Testis (tissue), 2 donors: ENCODE measurements at regions not wholly inside any gene's neighbourhood (a gene's known extent, or its start where the extent isn't known, plus 50 kb on each side); places are given as distances from the start of the nearest gene placed in this dataset.

Source experiments
- DNase-seq: peaks from one replicate; pipeline ENCODE4 v3.0.0-alpha.2; 2019
- H3K27ac ChIP-seq, 2 donors: fragments of 200-600 bp; sonication (generic); one replicate each; pipeline ENCODE4 v1.5.1; 2019
- H3K27me3 ChIP-seq: fragments of 200-600 bp; sonication (generic); one replicate; pipeline ENCODE4 v1.5.1; 2019
- H3K36me3 ChIP-seq: fragments of 200-600 bp; sonication (generic); one replicate; pipeline ENCODE4 v1.5.1; 2017; ENCODE audit warnings: low read depth; ENCODE audit errors: missing control alignments
- H3K4me1 ChIP-seq: fragments of 200-600 bp; sonication (generic); one replicate; pipeline ENCODE4 v1.5.1; 2019
- H3K4me3 ChIP-seq, 2 donors: fragments of 200-600 bp; sonication (generic); one replicate each; pipeline ENCODE4 v1.5.1; 2017 to 2019
- H3K9me3 ChIP-seq: fragments of 200-600 bp; sonication (generic); one replicate; pipeline ENCODE4 v1.5.1; 2017
- CTCF ChIP-seq, 3 experiments: fragments of 450-650 bp in 2 of 3; fragments of 200-600 bp in 1 of 3; sonication (generic) in 1 of 3; IDR thresholded peaks; one replicate each; pipeline ENCODE4 v1.5.1; 2016 to 2019; ENCODE audit warnings: antibody characterized with exemption in 3 of 3, mild to moderate bottlenecking in 2 of 3, moderate library complexity in 1 of 3
- POLR2A ChIP-seq: fragments of 450-650 bp; IDR thresholded peaks from one replicate; pipeline ENCODE4 v1.6.1; 2017; ENCODE audit warnings: antibody characterized with exemption, mild to moderate bottlenecking, moderate library complexity
- WGBS, 2 donors: methylation state at CpG; one replicate each; pipeline ENCODE4 v1.1.5; 2018; 5-methylcytosine and 5-hydroxymethylcytosine counted together
- intact Hi-C: fragments of 100-400 bp; cut with DNase I; formaldehyde crosslinking; loops from one replicate; pipeline ENCODE4 v1.15.1; 2023; ENCODE audit warnings: low total_unique reads

DNA sequence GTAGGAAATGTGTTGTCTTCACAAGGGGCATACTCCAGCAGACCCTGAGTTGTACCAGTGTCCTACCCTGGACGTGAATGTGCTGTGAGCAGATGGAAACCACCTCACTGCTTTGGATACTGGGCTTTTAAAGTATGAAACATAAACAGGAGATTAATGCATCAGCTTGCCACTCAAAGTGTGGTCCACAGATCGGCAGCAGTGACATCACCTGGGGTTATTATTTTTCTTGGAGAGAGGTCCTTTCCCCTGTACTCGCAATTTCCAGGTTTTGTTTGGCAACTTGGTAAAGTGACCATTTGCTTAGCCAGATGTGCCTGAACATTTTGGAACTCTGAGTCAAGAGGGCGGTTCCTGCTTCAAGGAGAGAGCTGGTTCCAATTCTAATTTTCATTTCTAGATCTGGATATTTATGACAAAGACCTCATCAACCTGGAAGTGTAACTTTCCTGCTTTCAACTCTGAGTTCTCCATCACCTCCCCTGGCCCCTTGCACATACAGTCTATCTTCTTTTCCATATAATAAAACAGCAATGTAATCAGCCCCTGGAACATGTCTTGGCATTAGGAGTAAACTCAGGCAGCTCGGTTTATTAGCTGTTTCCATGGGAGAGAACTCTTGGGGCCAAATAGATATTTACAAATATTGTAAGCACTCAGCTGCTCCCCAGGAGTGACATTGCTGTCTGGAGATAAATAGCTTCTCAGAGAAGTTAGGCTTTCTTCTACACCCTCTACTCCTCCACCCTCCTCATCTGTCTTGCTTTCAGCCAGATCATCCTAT lies 237.0 kb upstream of the TBX3 start:
- Histone ChIP-seq H3K4me1 (no peaks in the 10 kb centered on the region), H3K27ac (no peak overlapping the region), H3K9me3 (no peaks in the 10 kb centered on the region), H3K27me3 (no peaks in the 10 kb centered on the region), H3K4me3 (no peak overlapping the region), H3K36me3 (no peaks in the 10 kb centered on the region)
- WGBS, 2 donors = 50 to 65% methylated on average over 5 of the region's 5 CpGs
- intact Hi-C loops = no loop called here
- no peak for TF ChIP-seq POLR2A
- no peak for TF ChIP-seq CTCF (IDR thresholded peaks at IDR 0.05)
- no peak for DNase-seq

DNA sequence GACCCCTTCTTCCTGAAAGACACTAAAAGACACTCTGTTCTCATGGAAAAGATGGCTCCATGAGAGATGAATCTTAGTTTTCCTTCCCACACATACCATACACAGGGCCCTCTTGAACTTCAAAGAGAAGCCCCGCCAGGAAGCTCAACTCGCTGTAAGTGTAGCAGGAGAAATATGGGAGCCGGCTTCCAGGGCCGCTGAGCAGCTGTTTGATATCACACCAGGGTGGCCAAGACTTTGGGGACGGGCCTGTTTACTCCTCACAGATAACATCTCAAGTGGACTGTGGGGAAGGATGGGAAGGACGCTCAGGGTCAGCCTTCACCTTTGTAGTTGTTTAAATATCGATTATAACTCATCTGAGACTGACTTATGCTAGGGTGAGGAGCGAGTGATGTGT lies 235.5 kb upstream of the TBX3 start:
- Histone ChIP-seq H3K9me3 (no peaks in the 10 kb centered on the region), H3K4me3 (no peak overlapping the region), H3K27ac (no peak overlapping the region), H3K36me3 (no peaks in the 10 kb centered on the region), H3K27me3 (no peaks in the 10 kb centered on the region), H3K4me1 (no peaks in the 10 kb centered on the region)
- WGBS, 2 donors = 69 to 82% methylated on average over 8 of the region's 8 CpGs
- no peak for DNase-seq
- TF ChIP-seq CTCF (IDR thresholded peaks at IDR 0.05) (no peak), POLR2A (no peak)
- intact Hi-C loops = no loop called here

DNA sequence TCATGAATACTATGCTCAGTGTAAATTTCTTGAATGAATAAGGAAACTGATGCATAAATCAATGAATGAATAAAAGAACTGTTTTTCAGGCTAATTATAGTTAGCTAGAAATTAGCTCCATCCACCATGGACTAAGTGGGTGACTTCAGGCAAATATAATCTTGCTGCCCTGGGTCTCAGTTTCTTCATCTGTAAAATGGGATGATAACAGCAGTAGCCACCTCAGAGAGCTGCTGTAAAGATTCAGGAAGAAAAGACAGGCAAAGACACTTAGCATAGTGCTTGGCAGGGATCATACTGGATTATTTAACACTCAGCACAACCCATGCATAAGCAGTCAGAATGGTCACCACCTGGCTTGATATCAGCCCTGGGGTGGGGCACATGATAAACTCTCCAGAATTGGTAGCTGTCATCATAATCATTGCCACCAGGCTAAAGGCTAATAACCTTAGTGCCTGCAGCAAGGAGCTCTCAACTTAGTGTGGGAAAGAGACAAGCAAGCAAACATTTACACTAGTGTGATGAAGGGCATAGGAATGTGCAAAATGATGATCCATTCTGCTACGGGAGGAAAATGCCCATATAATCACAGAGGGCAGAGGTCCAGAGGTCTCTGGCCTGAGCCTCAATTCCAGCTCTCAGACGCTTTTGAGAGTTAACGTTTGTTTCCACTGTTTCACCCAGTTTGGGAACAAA lies 234.7 kb upstream of the TBX3 start:
- 70 to 77% methylated on average over 3 of the region's 3 CpGs for WGBS, 2 donors
- intact Hi-C loops = no loop called here
- DNase-seq = no peak

DNA sequence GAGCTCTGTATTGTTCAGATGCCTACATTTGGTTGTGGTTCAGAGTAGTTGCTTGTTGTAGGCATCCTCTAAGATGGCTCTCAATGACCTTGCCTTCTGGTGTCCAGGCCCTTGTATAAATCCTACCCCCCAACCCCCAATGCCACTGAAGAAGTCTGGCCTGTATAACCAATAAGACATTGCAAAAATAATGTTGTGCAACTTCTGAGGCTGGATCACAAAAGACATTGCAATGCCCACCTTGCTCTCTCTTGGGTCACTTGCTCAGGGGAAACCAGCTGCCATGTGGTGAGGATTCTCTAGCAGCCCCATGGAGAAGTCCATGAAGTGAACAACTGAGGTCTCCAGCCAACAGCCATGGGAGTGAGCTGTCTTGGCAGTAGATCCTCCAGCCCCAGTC lies 234.0 kb upstream of the TBX3 start:
- intact Hi-C loops = no loop called here
- H3K4me1 ChIP-seq = no peaks in the 10 kb centered on the region
- no peak overlapping the region for H3K4me3 ChIP-seq
- H3K9me3 ChIP-seq = no peaks in the 10 kb centered on the region
- H3K36me3 ChIP-seq = no peaks in the 10 kb centered on the region
- TF ChIP-seq CTCF (IDR thresholded peaks at IDR 0.05) (no peak), POLR2A (no peak)
- H3K27ac ChIP-seq = no peak overlapping the region
- no peaks in the 10 kb centered on the region for H3K27me3 ChIP-seq
- no peak for DNase-seq

More for the DNA sequence above, 234.7 kb upstream of the TBX3 start:
- Histone ChIP-seq H3K4me3 (no peak overlapping the region), H3K9me3 (no peaks in the 10 kb centered on the region), H3K4me1 (no peaks in the 10 kb centered on the region), H3K36me3 (no peaks in the 10 kb centered on the region), H3K27ac (no peak overlapping the region), H3K27me3 (no peaks in the 10 kb centered on the region)
- TF ChIP-seq CTCF (IDR thresholded peaks at IDR 0.05) (no peak), POLR2A (no peak)
